ENCODE measurements at regions not wholly inside any gene's neighbourhood (a gene's known extent, or its start where the extent isn't known, plus 50 kb on each side); places are given as distances from the start of the nearest gene placed in this dataset.

- TF ChIP-seq CTCF (conservative IDR thresholded peaks at IDR 0.05; ENCODE audit: low read depth in 2 of 2) (no peak), ETS1 (IDR thresholded peaks at IDR 0.05) (no peak), POLR2AphosphoS5 (IDR thresholded peaks at IDR 0.05; ENCODE audit: low read depth) (no peak), EZH2 (IDR thresholded peaks at IDR 0.05; ENCODE audit: low read depth, unreplicated experiment) (no peak), REST (IDR thresholded peaks at IDR 0.05; ENCODE audit: unreplicated experiment) (no peak), EZH2phosphoT487 (IDR thresholded peaks at IDR 0.05; ENCODE audit: unreplicated experiment) (no peak), JUNB (IDR thresholded peaks at IDR 0.05; ENCODE audit: unreplicated experiment) (no peak), ZNF114 (CRISPR knock-in tag; IDR thresholded peaks at IDR 0.05) (no peak), CREB1 (CRISPR knock-in tag; IDR thresholded peaks at IDR 0.05; ENCODE audit: low read depth) (no peak), ZNF331 (CRISPR knock-in tag; IDR thresholded peaks at IDR 0.05; ENCODE audit: low read depth) (no peak)
Observed at GRCh38 chr2:151083856-151084795, 177.5 kb downstream of the RBM43 start.

Measured in GM23338 (cell line).